HuH-7 (cell line): ENCODE measurements at regions not wholly inside any gene's neighbourhood (a gene's known extent, or its start where the extent isn't known, plus 50 kb on each side); places are given as distances from the start of the nearest gene placed in this dataset.
A peak's percentile ranks its signal among the peaks of the same experiment; 100 is the strongest.

Source experiments
- DNase-seq: peaks from one replicate; pipeline ENCODE4 v3.0.0; 2011; ENCODE audit warnings: low spot score

DNA sequence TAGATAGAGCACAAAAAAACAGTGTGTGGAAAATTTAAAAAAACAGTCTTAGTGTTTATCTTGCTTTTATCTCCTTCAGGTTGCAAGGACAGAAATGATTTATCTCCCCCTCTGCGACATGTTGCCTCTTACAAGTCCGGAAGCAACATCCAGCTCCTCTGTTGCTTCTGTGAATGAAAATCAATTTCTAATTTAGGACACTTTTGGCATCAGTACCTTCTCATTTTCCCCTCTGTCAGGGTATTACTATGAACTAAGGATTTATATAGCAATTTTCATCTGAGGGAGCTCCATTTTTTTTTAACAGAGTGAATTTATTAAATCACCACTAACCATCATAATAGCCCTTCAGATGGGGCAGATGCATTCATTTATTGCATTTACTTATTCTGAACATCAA lies 116.6 kb upstream of the PLXNC1 start:
- no peak for DNase-seq

DNA sequence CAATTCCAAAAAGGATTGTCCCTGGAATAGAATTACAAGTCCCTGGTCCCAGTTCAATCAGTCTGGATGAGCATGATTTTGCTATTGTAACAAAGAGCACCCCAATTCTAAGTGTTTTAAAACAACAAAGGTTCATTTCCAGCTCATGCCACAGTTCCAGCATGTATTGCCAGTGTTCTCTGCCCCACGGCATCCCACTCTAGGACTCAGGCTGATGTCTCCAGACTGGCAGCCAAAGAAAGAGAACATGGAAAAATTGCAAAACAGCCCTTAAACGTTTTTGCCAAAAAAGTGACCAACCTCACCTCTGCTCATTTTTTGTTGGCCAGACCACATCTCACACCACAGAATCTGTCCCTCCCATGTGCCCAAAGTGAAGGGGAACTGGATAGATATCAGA lies 116.0 kb upstream of the PLXNC1 start:
- no peak for DNase-seq

DNA sequence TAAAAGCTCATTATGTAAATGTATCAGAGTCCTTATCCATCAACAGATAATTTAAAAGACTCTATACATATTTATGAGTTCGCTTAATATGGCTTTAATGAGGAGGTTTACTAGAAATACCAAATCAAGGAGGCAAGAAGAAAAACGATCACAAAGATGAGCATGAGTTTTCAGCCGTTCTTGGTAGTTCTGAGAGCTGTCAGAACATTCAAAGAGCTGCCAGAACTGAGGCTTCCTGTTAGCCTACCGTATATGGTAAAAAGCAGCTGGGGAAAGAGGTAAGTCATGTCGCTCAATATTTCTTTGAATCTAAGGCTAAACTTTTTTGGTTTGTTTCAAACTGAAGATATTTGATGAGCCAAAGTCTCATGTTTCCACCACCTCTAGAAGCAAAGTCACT lies 115.3 kb upstream of the PLXNC1 start:
- no peak for DNase-seq

DNA sequence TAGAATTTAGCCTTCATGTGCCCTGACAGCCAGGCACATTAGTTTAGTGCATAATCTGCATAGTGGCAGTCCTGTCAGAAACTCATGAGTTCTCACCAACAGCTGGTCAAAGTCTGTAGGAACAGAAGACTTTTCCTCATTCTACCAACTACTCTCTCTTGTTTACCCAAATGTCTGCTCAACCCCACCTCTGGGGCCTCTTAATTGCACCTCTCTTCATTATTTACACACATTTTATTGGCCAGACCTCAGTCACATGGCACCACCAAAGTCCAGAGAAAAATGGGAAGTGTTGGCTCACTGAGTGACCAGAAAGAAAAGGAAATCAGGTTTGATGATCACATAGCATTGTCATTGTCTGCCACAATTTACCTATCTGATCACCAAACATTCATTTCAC lies 114.6 kb upstream of the PLXNC1 start:
- peak; percentile 6 for DNase-seq

DNA sequence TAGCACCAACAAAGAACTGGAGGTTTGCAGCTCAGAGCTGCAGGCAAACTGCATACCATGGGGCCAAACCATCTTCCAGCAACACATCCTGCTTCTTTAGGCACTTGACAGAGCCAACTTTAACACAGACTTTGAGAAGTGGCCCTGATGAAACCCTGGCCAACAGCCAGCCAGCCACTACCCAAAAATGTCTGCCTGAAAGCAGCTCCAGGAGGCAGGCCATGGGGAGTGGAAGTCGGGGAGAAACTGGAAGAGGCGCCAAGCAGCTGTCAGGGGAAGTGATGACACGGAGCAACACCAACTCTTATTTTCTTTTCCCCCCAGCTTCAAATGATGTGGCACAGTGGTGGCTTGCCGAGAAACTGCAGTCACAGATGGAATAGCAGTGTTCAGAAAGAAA lies 110.9 kb upstream of the PLXNC1 start:
- DNase-seq = no peak

DNA sequence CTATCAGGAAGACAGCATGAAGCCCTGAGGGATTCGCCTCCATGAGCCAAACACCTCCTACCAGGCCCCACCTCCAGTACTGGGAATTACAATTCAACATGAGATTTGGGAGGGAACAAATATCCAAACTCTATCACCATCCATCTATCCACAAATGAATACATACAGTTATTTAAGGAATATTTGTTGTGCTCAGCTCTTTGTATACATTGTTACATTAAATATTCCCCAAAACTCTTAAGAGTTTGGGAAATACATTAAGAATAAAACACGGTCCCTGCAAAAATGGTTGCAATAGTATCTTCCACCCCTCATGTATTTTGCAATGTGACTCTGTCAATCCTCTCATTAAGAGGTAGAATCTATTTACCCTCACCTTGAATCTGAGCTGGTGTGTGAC lies 109.8 kb upstream of the PLXNC1 start:
- no peak for DNase-seq

DNA sequence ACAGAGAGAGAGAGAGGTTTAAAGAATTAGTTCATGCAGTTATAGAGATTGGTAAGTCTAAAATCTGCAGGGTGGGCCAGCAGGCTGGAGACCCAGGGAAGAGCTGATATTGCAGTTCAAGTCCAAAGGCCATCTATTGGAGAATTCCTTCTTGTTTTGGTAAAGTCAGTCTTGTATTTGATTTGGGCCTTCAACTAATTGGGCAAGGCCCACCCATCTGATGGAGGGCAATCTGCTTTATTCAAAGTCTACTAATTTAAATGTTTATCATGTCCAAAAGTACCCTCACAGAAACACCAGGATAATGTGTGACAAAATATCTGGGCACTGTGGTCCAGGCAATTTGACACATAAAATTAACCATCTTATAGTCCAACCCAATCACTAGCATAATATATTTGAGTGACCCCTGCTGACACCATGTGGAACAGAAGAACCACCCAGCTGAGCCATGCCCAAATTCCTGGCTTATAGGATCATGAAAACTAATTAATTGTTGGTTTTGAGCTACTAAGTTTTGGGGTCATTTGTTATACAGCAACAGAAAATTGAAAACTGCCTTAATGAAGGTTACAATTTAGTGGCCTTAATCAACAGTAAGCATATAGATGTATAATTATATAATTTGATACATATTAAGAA lies 109.1 kb upstream of the PLXNC1 start:
- DNase-seq = no peak

DNA sequence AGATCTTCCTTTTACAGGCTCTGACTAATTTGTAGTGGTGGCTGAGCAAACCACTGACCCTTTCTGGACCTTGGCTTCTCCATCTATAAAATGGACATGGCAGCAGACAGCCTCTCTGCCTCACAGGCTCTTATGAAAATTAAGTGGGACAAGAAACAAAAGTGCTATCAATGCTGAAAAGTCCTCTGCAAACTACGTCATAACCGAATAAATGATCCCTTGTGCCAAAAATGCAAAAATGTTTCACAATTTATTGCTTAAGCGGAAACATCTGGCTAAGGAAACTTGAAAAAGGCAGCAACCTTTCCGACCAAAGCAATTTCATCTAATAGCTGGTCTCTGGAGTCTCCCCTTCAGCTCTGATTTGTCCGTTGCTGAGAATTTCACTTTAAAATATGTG lies 108.5 kb upstream of the PLXNC1 start:
- no peak for DNase-seq

DNA sequence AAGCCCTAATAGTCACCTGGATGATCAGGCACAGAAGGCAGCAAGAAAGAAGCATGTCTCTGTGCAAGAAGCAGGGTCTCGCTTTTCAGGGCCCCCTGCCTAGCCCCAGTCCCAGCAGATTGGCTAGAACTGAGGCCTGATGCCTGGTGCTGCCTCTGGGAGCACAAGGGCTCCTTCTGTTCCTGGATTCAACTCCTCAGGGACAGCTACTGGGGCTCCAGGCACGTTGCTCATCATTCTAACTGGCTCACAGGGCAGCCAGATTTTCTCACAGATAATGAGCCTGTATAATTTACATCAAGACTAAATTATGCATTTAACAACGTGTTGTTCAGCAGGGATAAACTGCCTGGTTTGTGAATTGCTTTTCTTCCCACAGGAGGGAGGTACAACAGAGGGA lies 106.5 kb upstream of the PLXNC1 start:
- DNase-seq = no peak

DNA sequence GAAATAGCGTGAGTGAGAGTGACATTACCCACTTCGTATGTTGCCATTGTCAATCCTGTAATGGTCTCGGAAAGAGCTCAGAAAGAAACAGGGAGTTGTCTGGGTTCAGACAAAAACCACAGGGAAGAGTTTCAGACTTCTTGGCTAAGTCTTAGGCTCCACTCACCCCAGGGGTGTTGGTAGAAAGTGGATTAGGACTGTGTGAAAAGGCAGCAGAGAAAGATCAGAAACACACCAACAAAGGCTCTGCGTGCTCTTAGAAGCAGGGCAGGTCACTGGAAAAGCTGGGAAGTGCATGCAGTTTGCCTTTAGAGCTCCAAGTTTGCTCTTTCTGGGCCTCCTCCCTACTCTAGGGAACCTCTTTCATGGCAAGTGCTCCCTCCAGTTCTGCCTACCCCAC lies 106.1 kb upstream of the PLXNC1 start:
- no peak for DNase-seq

DNA sequence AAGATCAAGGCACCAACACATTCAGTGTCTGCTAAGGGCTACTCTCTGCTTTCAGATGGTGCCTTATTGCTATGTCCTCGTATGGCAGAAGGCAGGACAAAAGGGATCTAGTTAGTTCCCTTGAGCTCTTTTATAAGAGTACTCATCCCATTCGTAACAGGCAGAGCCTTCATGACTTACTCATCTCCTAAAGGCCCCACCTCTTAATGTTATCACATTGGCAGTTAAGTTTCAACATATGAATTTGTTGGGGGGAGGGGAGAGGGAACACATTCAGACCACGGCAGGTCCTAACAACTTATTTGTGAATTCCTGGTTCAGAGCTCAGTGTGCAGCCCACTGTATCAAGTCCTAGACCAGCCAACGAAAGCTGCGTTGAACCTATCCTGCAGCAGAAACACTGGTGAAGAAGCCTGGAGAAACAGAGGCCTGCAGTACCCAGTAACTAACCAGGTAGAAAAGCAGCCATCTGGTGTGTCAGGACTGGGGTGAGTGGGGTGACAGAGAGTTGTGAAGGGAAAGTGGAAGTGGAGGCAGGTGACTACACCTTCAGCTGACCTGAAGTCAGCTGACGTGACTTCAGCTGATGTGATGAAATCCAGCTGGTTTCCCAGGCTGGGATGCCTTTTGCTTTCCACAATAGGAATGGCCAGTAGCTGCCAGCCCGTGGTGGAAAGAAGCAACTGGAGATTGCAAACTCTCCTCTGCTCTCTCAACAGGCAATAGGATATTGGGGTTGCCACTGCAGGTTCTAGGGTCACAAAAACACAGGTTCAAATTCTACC lies 101.6 kb upstream of the PLXNC1 start:
- DNase-seq = no peak

DNA sequence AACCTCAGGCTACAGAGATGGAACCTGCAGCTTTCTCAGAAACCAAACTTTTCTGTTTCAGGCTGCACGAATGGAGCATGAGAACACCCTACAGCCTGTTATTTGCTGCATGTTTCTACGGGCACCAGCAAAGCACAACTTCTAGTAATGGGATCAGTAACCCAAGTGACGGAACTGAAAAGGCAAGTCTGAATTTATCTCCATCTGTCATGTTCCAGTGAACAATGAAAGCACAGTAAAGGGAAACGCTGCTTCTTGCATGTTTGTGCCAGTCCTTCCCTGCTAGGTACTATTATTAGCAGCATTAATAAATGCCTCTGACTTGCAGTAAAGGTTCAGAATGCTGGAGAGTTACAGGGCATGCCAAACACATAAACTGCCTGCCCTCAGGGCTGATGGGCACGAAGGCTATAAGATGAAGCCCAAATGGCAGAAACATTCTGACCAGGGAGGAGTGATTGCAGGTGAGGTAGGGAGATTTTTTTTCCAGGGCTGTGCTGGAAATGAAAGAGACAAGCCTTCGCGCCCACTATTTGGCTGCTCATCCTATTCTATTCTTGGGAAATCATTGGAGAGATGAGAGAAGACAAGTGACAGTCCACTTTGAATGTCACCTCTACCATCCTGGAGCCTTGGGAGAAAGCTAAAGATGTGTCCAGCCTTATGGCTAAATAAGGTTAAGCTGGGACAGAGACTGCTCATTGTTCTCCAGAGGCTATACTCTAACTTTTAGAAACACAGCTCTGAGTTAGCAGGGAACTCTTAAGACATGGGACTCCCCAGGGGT lies 100.4 kb upstream of the PLXNC1 start:
- DNase-seq = no peak

DNA sequence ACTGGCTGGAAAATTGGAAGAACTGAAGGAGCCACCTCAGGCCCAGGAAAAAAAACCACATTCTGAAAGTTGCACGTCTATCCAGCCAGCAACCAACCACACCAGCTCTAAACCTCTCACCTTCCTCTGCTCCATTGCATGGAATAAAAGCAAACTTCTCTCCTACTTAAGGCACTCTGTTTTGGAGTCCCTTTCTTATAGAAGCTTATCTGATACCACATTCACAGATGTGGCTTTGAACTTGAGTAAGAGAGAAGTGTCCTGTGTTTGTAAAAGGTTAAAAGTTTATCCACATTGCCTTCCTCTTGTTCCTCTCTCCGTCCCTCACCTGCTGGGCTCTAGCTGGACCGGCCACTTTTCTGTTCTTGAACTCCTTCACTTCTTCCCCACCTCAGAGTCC lies 99.6 kb upstream of the PLXNC1 start:
- DNase-seq = no peak

DNA sequence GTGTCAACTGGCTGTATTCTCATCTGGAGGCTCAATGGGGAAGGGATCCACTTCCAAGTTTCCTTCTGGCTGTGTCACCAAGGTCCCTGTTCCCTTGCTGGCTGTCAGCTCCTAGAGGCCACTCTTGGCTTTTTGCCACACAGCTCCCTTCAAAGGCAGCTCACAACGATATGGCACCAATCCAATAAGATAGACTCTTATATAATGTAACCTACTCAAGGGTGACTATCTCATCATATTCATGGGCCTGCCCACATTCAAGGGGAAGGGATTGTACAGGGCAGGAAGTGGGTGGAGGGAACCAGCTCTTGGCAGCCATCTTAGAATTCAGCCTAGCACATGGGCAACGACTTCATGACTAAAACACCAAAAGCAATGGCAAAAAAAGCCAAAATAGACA lies 98.7 kb upstream of the PLXNC1 start:
- DNase-seq = no peak

DNA sequence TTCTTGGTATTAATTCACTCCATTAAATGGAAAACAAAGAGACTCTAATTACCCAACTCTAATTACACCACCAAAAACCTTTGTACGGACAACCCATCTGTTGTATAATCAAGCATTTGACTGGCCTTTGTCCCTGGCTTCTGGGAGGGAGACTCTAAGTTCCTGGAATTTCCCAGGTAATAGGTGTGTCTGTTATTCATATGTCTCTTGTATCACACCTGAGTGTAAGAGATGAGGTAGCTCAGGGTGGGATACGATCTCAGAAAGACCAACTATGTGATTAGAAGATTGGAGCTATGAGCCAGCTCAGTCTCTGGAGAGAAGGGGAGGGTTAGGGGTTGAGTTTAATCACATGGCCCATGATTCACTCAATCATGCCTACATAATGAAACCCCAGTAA lies 94.7 kb upstream of the PLXNC1 start:
- no peak for DNase-seq

DNA sequence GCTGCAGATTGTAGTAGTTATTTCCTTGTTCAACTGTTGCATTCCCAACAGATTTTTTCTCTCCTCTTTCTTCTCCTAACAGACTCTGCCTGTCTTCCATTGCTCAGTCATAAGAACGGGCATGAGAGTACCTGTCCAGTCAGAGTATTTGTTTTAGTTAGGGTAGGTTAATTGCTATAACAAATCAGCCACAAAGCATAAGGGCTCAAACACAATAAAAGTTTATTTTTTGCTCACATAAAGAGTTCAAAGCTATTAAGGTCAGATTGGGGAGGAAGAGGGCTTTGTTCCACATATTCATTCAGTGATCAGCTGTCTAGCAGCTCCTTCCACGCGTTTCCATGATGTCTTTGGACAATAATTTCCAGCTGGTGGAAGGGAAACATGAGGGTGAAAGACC lies 92.8 kb upstream of the PLXNC1 start:
- DNase-seq = no peak

DNA sequence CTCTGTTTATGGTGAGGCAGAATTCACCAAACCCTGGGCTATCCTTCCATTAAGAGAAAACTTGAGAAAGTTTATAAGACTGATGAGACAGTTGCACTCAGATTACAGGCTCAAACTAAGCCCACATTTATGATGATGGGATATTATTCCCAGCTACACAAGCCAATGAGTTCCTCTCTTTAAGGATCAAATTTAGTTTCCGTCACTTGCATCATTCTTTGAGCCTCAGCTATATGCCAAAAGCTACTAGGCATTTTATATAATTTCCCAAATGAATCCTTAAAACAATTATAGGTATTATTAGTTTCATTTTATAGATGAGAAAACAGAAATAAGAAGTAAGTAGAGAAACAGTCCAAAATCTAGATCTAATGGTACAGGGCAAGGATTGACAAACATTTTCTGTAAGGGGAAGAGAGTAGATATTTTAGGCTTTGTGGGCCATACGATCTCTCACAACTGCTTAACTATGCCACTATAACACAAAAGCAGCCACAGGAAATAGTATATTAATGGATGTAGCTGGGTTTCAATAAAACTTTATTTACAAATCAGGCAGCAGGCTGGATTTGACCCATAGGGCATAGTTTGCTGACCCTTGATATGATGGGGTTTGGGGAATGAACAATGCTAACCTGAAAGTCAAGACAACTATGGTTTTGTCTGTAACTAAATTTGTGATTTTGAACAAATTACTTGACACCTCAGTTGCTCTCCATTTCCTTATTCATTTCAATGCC lies 91.8 kb upstream of the PLXNC1 start:
- DNase-seq = no peak

DNA sequence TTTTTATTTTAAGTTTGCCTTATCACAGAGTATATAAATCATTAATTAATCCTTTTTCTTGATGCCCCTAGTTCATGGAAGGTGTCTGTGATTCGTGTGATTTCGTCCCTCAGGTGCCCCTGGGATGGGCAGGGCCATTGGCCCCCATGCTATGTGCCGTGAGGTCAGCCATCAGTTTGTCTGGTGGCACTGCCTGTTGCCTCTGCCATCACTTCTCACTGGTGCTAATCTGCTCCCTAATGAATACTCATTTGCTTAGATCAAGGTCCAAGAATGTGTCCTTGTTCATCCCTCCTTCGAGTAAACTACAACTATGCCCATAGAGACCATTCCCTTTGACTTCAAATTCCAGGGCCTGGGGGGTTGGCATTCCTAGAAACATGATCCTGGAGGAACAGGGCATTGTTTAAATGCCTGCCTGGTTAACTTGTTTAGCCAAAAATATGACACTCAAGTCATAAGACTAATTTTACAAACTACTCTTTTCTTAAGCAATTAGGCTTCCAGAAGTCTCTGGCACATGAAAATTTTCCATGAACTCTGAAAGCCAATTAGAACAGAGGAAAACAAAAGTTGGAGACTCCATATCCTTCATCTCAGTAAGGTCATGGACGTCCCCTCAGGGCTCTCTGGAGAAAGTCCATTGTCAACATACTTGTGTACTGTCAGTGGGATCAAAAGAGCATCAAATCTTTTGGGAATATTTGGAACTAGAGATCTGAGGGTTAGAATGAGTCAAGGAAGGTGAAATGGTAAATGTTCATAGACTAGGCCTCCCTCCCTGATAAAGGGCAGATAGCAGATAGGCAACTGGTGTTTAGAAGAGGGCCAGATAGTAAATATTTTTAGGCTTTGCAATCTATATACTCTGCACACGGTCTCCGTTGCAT lies 90.9 kb upstream of the PLXNC1 start:
- no peak for DNase-seq

DNA sequence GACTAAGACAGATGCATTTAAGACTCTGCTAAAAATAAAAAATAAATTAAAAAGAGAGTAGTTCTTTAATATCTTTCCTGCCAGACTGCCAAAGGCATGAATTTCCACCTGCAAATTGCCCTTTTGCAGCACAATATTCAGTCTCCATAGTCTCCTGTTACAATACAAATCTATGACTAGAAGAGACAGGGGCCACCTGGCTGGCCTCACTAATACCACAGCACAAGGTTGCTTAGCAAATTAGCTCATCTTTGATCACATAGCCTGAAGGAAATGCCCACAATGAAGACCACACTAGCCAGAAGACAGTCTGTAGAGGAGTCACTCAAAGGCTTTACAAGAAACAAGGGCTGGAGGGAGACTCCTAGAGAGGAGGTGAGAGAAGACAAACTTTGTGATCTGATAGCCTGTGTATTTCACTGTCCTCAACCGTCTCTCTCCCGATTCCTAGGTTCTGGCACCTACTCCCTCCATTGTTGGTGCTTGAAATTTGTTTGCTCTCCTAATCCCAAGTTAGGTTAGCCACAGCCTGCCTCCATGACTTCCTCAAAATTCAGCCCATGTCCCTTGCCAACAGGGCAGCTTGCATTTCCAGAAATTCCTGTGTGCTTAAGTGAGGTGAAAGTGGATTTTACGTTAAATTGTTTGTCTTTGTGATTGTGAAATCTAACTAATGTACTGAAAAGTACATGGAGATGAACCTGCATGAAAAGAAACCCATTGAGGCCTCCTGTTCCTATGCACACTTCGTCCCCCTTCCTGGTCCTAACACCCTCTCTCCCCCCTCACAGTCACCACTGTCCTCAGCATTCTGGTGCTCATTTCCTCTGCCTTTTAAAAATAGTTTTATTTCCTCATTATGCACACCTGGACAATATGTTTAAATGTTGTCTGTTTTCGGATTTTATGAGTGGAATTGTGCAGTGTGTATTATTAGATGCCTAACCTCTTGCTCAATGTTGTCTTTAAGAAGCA lies 88.7 kb upstream of the PLXNC1 start:
- no peak for DNase-seq

DNA sequence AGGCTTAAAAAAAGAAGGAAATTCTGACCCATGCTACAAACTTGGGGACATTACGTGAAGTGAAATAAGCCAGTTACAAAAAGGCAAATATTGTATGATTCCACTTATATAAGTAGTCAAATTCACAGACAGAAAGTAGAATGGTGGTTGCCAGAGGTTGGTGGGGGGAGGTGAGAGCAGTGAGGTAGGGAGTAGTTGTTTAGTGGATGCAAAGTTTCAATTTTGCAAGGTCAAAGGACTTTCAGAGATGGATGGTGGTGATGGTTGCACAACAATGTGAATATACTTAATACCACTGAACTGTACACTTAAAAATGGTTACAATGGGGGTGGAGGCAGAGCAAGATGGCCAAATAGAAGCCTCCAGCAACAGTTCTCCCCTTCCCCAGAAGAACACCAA lies 86.2 kb upstream of the PLXNC1 start:
- no peak for DNase-seq
